Endothelial cell of umbilical vein (primary cell): ENCODE measurements at regions not wholly inside any gene's neighbourhood (a gene's known extent, or its start where the extent isn't known, plus 50 kb on each side); places are given as distances from the start of the nearest gene placed in this dataset.

Source experiments
- BruUV-seq: library from RNA; stranded (reverse); fragments of 400-500 nt; replicated peaks from 2 replicates; lab custom pipeline; 2021; lab: Mats Ljungman, UMichigan
- CTCF ChIA-PET: fragments of 300-600, 350-600 bp; sonication (Branson Sonifier 250); formaldehyde crosslinking; loops from one replicate; lab custom pipeline; 2021; ENCODE audit warnings: antibody characterized with exemption, inconsistent platforms; lab: Charles Lee
- POLR2A ChIA-PET: fragments of 300-600, 350-600 bp; sonication (Branson Sonifier 250); formaldehyde crosslinking; loops from one replicate; lab custom pipeline; 2021; ENCODE audit warnings: antibody characterized with exemption, inconsistent platforms; lab: Charles Lee
- DNase-seq: peaks from one replicate; pipeline ENCODE4 v3.0.0-alpha.2; 2011; ENCODE audit warnings: low read depth, low spot score
- FAIRE-seq: peaks from 2 replicates; lab custom pipeline; 2011; peaks lifted over from hg19 to GRCh38; lab: Jason Lieb, UNC
- H2AFZ ChIP-seq: 2 replicates; pipeline ENCODE4 v1.6.0; 2012; ENCODE audit warnings: low read depth, low read length, control low read depth, inconsistent platforms
- H3K27ac ChIP-seq: 2 replicates; pipeline ENCODE4 v1.5.1; 2011; ENCODE audit warnings: low read depth, mild to moderate bottlenecking, control low read depth, low read length, moderate library complexity; ENCODE audit not compliant: insufficient read depth
- H3K27me3 ChIP-seq, 2 experiments: 2 replicates each; pipeline versions ENCODE4 v1.6.0 to v1.6.1; 2011; ENCODE audit warnings: low read length in 2 of 2, mixed read lengths in 1 of 2; ENCODE audit not compliant: control insufficient read depth in 2 of 2, insufficient read depth in 2 of 2
- H3K36me3 ChIP-seq, 2 experiments: 2 replicates in 1 of 2; 3 replicates in 1 of 2; pipeline ENCODE4 v1.5.1; 2011; ENCODE audit warnings: low read length in 2 of 2, mild to moderate bottlenecking in 1 of 2, moderate library complexity in 1 of 2; ENCODE audit not compliant: control insufficient read depth in 2 of 2, insufficient read depth in 2 of 2; ENCODE audit errors: extremely low read depth in 1 of 2
- H3K4me1 ChIP-seq: 3 replicates; pipeline ENCODE4 v1.5.1; 2011; ENCODE audit warnings: mild to moderate bottlenecking, low read length; ENCODE audit not compliant: control insufficient read depth, insufficient read depth; ENCODE audit errors: extremely low read depth
- H3K4me2 ChIP-seq: 2 replicates; pipeline ENCODE4 v1.6.1; 2011; ENCODE audit warnings: low read length, control low read depth, mixed read lengths; ENCODE audit not compliant: insufficient read depth
- H3K4me3 ChIP-seq, 3 experiments: fragments of 200-600 bp in 1 of 3; sonication (generic), shearing (Covaris generic) in 1 of 3; replicated peaks in 1 of 3; 2 replicates each; pipeline ENCODE4 v1.5.1; 2011 to 2016; ENCODE audit warnings: control low read depth in 3 of 3, low read length in 3 of 3, mild to moderate bottlenecking in 2 of 3, inconsistent platforms in 1 of 3, low read depth in 1 of 3, moderate library complexity in 1 of 3; ENCODE audit not compliant: insufficient read depth in 1 of 3
- H3K79me2 ChIP-seq: 2 replicates; pipeline ENCODE4 v1.6.0; 2012; ENCODE audit warnings: low read length, inconsistent platforms; ENCODE audit not compliant: control insufficient read depth, insufficient read depth
- H3K9ac ChIP-seq: replicated peaks from 2 replicates; pipeline ENCODE3; 2011; ENCODE audit warnings: low read length, control low read depth; ENCODE audit not compliant: insufficient read depth; ENCODE audit errors: extremely low read depth
- H3K9me1 ChIP-seq: replicated peaks from 3 replicates; pipeline ENCODE4 v1.6.0; 2011; ENCODE audit warnings: mild to moderate bottlenecking, low read length; ENCODE audit not compliant: control insufficient read depth, insufficient read depth; ENCODE audit errors: extremely low read depth
- H3K9me3 ChIP-seq: replicated peaks from 2 replicates; pipeline ENCODE4 v1.5.1; 2012; ENCODE audit warnings: low read length, inconsistent platforms; ENCODE audit not compliant: control insufficient read depth, insufficient read depth
- H4K20me1 ChIP-seq: replicated peaks from 2 replicates; pipeline ENCODE3; 2011; ENCODE audit warnings: mild to moderate bottlenecking, low read length; ENCODE audit not compliant: control insufficient read depth, insufficient read depth; ENCODE audit errors: extremely low read depth
- CTCF ChIP-seq, 2 donors: IDR thresholded peaks; 1 replicate in 1 of 2; 2 replicates in 1 of 2; pipeline ENCODE4 v1.5.1; 2011; ENCODE audit warnings: low read length in 2 of 2, mild to moderate bottlenecking in 2 of 2, moderate library complexity in 2 of 2, control low read depth in 1 of 2, inconsistent platforms in 1 of 2, low read depth in 1 of 2; ENCODE audit not compliant: insufficient read depth in 1 of 2; ENCODE audit errors: extremely low read depth in 1 of 2
- EZH2 ChIP-seq: IDR thresholded peaks from 2 replicates; pipeline ENCODE4 v1.6.1; 2012; ENCODE audit warnings: borderline replicate concordance, low read depth, mild to moderate bottlenecking, moderate library complexity, low read length, inconsistent platforms; ENCODE audit not compliant: severe bottlenecking
- FOS ChIP-seq: IDR thresholded peaks from 2 replicates; pipeline ENCODE4 v1.6.1; 2011; ENCODE audit warnings: mild to moderate bottlenecking, low read length, moderate library complexity, borderline replicate concordance; ENCODE audit not compliant: insufficient read depth
- GATA2 ChIP-seq: IDR thresholded peaks from 2 replicates; pipeline ENCODE4 v1.7.0; 2011; ENCODE audit warnings: low read depth, mild to moderate bottlenecking, moderate library complexity, mixed read lengths, low read length; ENCODE audit not compliant: insufficient read length, insufficient read depth
- JUN ChIP-seq: IDR thresholded peaks from 2 replicates; pipeline ENCODE4 v1.6.1; 2011; ENCODE audit warnings: borderline replicate concordance, low read depth; ENCODE audit not compliant: insufficient read length, insufficient read depth
- MAX ChIP-seq: IDR thresholded peaks from 2 replicates; pipeline ENCODE4 v1.6.1; 2011; ENCODE audit not compliant: insufficient read depth, insufficient read length
- MYC ChIP-seq: IDR thresholded peaks from one replicate; pipeline ENCODE4 v1.6.1; 2011; ENCODE audit warnings: mild to moderate bottlenecking, low read depth, low read length
- POLR2A ChIP-seq: IDR thresholded peaks from 2 replicates; pipeline ENCODE4 v1.6.1; 2012; ENCODE audit warnings: low read depth, mild to moderate bottlenecking, control low read depth, low read length
- POLR2AphosphoS5 ChIP-seq: IDR thresholded peaks from 2 replicates; pipeline ENCODE4 v1.6.1; 2012; ENCODE audit warnings: low read depth, mild to moderate bottlenecking, control low read depth, low read length, moderate library complexity; ENCODE audit not compliant: insufficient read depth
- dilution Hi-C: fragments of 300-500 bp; cut with MboI; formaldehyde crosslinking; loops from one replicate; pipeline ENCODE4 v1.15.0; 2019; ENCODE audit warnings: low sequenced_read_pairs; ENCODE audit not compliant: extremely low pct_ligation_motif_present
- intact Hi-C: fragments of 100-400 bp; cut with micrococcal nuclease; formaldehyde crosslinking; loops from one replicate; pipeline ENCODE4 v1.10.0; 2022

GRCh38 chr15:87523516-87523915 is 733.0 kb downstream of the NTRK3 start:
- intact Hi-C loops, result no loop called here
- H3K4me3 ChIP-seq, result no peak overlapping the region
- no peaks in the 10 kb centered on the region for H3K79me2 ChIP-seq
- TF ChIP-seq CTCF (IDR thresholded peaks at IDR 0.05; ENCODE audit: extremely low read depth in 1 of 2, insufficient read depth in 1 of 2, low read depth in 1 of 2, low read length in 2 of 2) (no peak), POLR2A (no peak), FOS (no peak), MYC (no peak), JUN (no peak)
- dilution Hi-C loops, result no loop called here
- no peaks in the 10 kb centered on the region for H3K36me3 ChIP-seq
- H3K27me3 ChIP-seq, result no peaks in the 10 kb centered on the region
- H4K20me1 ChIP-seq, result no peaks in the 10 kb centered on the region
- DNase-seq (no peak), FAIRE-seq (no peak)
- H3K4me2 ChIP-seq, result no peak overlapping the region
- ChIA-PET POLR2A (no interaction called here), CTCF (no interaction called here)
- no peaks in the 10 kb centered on the region for H3K4me1 ChIP-seq
- H3K9me3 ChIP-seq, result no peaks in the 10 kb centered on the region
- BruUV-seq, result no TSS peak
- no peaks in the 10 kb centered on the region for H3K9me1 ChIP-seq
- H3K27ac ChIP-seq, result no peak overlapping the region
- H2AFZ ChIP-seq, result no peak overlapping the region
- H3K9ac ChIP-seq, result no peak overlapping the region

- TF ChIP-seq POLR2A (no peak), MAX (no peak), MYC (no peak), CTCF (IDR thresholded peaks at IDR 0.05; ENCODE audit: extremely low read depth in 1 of 2, insufficient read depth in 1 of 2, low read depth in 1 of 2, low read length in 2 of 2) (no peak), JUN (no peak), EZH2 (no peak), GATA2 (no peak), FOS (no peak), POLR2AphosphoS5 (no peak)
- dilution Hi-C loops, result no loop called here
- no peak for FAIRE-seq
These were observed 733.5 kb downstream of the NTRK3 start for GRCh38 chr15:87522997-87523396.

More at GRCh38 chr15:87522997-87523396, 733.5 kb downstream of the NTRK3 start:
- H3K27ac ChIP-seq, result no peak overlapping the region
- H3K4me3 ChIP-seq, result no peak overlapping the region
- ChIA-PET POLR2A (no interaction called here), CTCF (no interaction called here)
- no peaks in the 10 kb centered on the region for H4K20me1 ChIP-seq
- no peak overlapping the region for H2AFZ ChIP-seq
- no TSS peak for BruUV-seq
- no peaks in the 10 kb centered on the region for H3K27me3 ChIP-seq
- H3K79me2 ChIP-seq, result no peaks in the 10 kb centered on the region
- no peaks in the 10 kb centered on the region for H3K9me1 ChIP-seq
- no peak overlapping the region for H3K9ac ChIP-seq
- no peaks in the 10 kb centered on the region for H3K36me3 ChIP-seq
- intact Hi-C loops, result no loop called here
- no peaks in the 10 kb centered on the region for H3K4me1 ChIP-seq
- no peak overlapping the region for H3K4me2 ChIP-seq
- no peak for DNase-seq
- H3K9me3 ChIP-seq, result no peaks in the 10 kb centered on the region
